Panc1 (cell line): ENCODE measurements at regions not wholly inside any gene's neighbourhood (a gene's known extent, or its start where the extent isn't known, plus 50 kb on each side); places are given as distances from the start of the nearest gene placed in this dataset.

Source experiments
- CTCF ChIP-seq: fragments of 450-650 bp; IDR thresholded peaks from 2 replicates; pipeline ENCODE4 v1.5.1; 2017; ENCODE audit warnings: mild to moderate bottlenecking
- POLR2AphosphoS5 ChIP-seq: IDR thresholded peaks from 2 replicates; pipeline ENCODE4 v1.6.1; 2012; ENCODE audit warnings: mild to moderate bottlenecking, low read depth, low read length, moderate library complexity
- SIN3A ChIP-seq: IDR thresholded peaks from 2 replicates; pipeline ENCODE4 v1.6.1; 2012; ENCODE audit warnings: low read depth, mild to moderate bottlenecking, low read length, moderate library complexity, borderline replicate concordance; ENCODE audit not compliant: insufficient read depth
- TCF7L2 ChIP-seq: IDR thresholded peaks from 2 replicates; pipeline ENCODE4 v1.6.1; 2011; ENCODE audit warnings: mild to moderate bottlenecking, low read depth, low read length, inconsistent platforms

- TF ChIP-seq TCF7L2 (no peak), CTCF (no peak), SIN3A (no peak), POLR2AphosphoS5 (no peak)
These were observed 156.6 kb upstream of the SEMA3D start for GRCh38 chr7:85343484-85343883.
